ENCODE measurements at regions not wholly inside any gene's neighbourhood (a gene's known extent, or its start where the extent isn't known, plus 50 kb on each side); places are given as distances from the start of the nearest gene placed in this dataset.

DNA sequence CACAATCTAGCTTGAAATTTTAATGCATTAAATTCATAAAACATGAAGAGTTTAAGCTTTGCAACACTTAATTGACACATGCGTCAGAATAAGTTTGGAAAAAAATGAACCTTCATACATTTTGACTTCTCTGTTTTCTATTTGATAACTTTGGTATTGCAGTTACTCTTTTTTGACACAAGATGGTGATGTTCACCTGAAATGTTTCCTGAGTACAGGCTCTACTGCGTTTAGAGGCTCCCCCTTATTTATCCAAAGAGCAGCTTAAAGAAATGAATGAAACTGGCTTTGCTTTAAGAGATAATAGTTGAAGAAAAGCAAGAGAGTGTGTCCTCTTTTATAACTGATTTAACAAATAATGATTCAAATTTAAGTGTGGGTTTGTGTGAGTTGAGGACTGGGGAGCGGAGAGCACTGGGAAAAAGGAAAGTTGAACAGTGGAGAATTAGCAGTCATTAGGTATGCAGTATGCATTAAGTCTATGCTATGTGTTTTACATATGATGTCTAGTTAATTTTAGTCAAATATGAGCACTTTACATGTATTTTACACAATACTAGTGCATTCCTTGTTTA is 180.6 kb upstream of the NUDT6 start:
- Histone ChIP-seq H3K4me1 (ENCODE audit: insufficient read depth, low read length) (no peaks in the 10 kb centered on the region), H3K79me2 (ENCODE audit: insufficient read depth, low read length) (no peaks in the 10 kb centered on the region), H3K27ac (ENCODE audit: low read length) (no peak overlapping the region), H3K9ac (ENCODE audit: low read depth, low read length) (no peak overlapping the region), H3K9me3 (ENCODE audit: insufficient read depth, low read length, severe bottlenecking) (peaks cover 2% of the 10 kb centered on the region), H2AFZ (ENCODE audit: low read depth, low read length) (no peak overlapping the region), H3K4me3 (ENCODE audit: low read depth in 1 of 2, low read length in 2 of 2) (no peak overlapping the region), H3K4me2 (ENCODE audit: insufficient read depth, low read length) (no peak overlapping the region), H3K27me3 (ENCODE audit: insufficient read depth, low read length, poor library complexity) (no peaks in the 10 kb centered on the region), H3K36me3 (ENCODE audit: insufficient read depth, low read length) (peaks cover 13% of the 10 kb centered on the region), H4K20me1 (ENCODE audit: insufficient read depth, low read length) (no peaks in the 10 kb centered on the region; the same call in 1 of the 2 replicates)
- DNase-seq (no peak), ATAC-seq (ENCODE audit: insufficient read depth, low read depth) (peak; percentile 80)
- TF ChIP-seq EZH2 (IDR thresholded peaks at IDR 0.05; ENCODE audit: borderline replicate concordance, low read depth, low read length, severe bottlenecking) = no peak
- TF ChIP-seq, protein P1, sequence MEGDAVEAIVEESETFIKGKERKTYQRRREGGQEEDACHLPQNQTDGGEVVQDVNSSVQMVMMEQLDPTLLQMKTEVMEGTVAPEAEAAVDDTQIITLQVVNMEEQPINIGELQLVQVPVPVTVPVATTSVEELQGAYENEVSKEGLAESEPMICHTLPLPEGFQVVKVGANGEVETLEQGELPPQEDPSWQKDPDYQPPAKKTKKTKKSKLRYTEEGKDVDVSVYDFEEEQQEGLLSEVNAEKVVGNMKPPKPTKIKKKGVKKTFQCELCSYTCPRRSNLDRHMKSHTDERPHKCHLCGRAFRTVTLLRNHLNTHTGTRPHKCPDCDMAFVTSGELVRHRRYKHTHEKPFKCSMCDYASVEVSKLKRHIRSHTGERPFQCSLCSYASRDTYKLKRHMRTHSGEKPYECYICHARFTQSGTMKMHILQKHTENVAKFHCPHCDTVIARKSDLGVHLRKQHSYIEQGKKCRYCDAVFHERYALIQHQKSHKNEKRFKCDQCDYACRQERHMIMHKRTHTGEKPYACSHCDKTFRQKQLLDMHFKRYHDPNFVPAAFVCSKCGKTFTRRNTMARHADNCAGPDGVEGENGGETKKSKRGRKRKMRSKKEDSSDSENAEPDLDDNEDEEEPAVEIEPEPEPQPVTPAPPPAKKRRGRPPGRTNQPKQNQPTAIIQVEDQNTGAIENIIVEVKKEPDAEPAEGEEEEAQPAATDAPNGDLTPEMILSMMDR (IDR thresholded peaks at IDR 0.05; ENCODE audit: borderline replicate concordance, extremely low read depth, low read length, poor library complexity, severe bottlenecking) = peak; percentile 73

DNA sequence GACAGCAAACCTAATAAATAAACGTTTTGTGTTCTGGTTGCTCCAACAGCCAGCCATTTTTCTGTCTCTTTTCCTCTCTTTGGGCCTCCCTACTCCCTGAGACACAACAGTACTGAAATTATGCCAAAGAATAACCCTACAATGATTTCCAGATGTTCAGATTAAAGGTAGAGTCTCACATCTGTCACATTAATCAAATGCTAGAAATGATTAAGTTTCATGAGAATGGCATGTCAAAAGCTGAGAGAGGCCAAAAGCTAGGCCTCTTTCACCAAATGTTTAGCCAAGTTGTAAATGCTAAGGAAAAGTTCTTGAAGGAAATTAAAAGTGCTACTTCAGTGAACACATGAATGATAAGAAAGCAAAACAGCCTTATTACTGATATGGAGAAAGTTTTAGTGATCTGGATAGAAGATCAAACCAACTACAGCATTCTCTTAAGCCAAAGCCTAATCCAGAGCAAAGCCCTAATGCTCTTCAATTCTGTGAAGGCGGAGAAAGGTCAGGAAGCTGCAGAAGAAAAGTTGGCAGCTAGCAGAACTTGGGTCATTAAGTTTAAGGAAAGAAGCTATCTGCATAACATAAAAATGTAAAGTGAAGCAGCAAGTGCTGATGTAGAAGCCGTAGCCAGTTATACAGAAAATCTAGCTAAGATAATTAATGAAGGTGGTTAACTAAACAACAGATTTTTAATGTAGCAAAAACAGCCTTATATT is 182.1 kb upstream of the NUDT6 start:
- Histone ChIP-seq H3K27ac (ENCODE audit: low read length) (no peak overlapping the region), H3K9me3 (ENCODE audit: insufficient read depth, low read length, severe bottlenecking) (peaks cover 2% of the 10 kb centered on the region), H3K36me3 (ENCODE audit: insufficient read depth, low read length) (peaks cover 9% of the 10 kb centered on the region), H4K20me1 (ENCODE audit: insufficient read depth, low read length) (no peaks in the 10 kb centered on the region; the same call in 1 of the 2 replicates), H3K4me2 (ENCODE audit: insufficient read depth, low read length) (no peak overlapping the region), H3K27me3 (ENCODE audit: insufficient read depth, low read length, poor library complexity) (no peaks in the 10 kb centered on the region), H3K79me2 (ENCODE audit: insufficient read depth, low read length) (no peaks in the 10 kb centered on the region), H3K4me3 (ENCODE audit: low read depth in 1 of 2, low read length in 2 of 2) (no peak overlapping the region), H2AFZ (ENCODE audit: low read depth, low read length) (no peak overlapping the region), H3K9ac (ENCODE audit: low read depth, low read length) (no peak overlapping the region), H3K4me1 (ENCODE audit: insufficient read depth, low read length) (no peaks in the 10 kb centered on the region)
- DNase-seq (no peak), ATAC-seq (ENCODE audit: insufficient read depth, low read depth) (no peak)
- TF ChIP-seq, protein P1 (IDR thresholded peaks at IDR 0.05; ENCODE audit: borderline replicate concordance, extremely low read depth, low read length, poor library complexity, severe bottlenecking) = no peak
- no peak for TF ChIP-seq EZH2 (IDR thresholded peaks at IDR 0.05; ENCODE audit: borderline replicate concordance, low read depth, low read length, severe bottlenecking)

DNA sequence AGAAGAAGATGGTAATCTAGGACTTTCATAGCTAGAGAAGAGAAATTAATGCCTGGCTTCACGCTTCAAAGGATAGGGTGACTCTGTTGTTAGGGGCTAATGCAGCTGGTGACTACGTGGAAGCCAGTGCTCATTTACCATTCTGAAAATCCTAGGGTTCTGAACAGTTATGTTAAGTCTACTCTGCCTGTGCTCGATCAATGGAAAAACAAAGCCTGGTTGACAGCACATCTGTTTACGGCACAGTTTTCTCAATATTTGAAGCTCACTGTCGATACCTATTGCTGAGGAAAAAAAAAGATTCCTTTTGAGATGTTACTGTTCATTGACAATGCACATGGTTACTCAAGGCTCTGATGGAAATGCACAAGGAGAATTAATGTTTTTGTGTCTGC is 182.6 kb upstream of the NUDT6 start:
- Histone ChIP-seq H3K27me3 (ENCODE audit: insufficient read depth, low read length, poor library complexity) (no peaks in the 10 kb centered on the region), H3K4me3 (ENCODE audit: low read depth in 1 of 2, low read length in 2 of 2) (no peak overlapping the region), H3K4me1 (ENCODE audit: insufficient read depth, low read length) (no peaks in the 10 kb centered on the region), H3K79me2 (ENCODE audit: insufficient read depth, low read length) (no peaks in the 10 kb centered on the region), H3K36me3 (ENCODE audit: insufficient read depth, low read length) (peaks cover 9% of the 10 kb centered on the region), H3K27ac (ENCODE audit: low read length) (no peak overlapping the region), H4K20me1 (ENCODE audit: insufficient read depth, low read length) (no peaks in the 10 kb centered on the region; the same call in 1 of the 2 replicates), H3K4me2 (ENCODE audit: insufficient read depth, low read length) (no peak overlapping the region), H3K9ac (ENCODE audit: low read depth, low read length) (no peak overlapping the region), H2AFZ (ENCODE audit: low read depth, low read length) (no peak overlapping the region), H3K9me3 (ENCODE audit: insufficient read depth, low read length, severe bottlenecking) (peaks cover 2% of the 10 kb centered on the region)
- DNase-seq (no peak), ATAC-seq (ENCODE audit: insufficient read depth, low read depth) (no peak)
- TF ChIP-seq EZH2 (IDR thresholded peaks at IDR 0.05; ENCODE audit: borderline replicate concordance, low read depth, low read length, severe bottlenecking) = no peak
- TF ChIP-seq, protein P1 (IDR thresholded peaks at IDR 0.05; ENCODE audit: borderline replicate concordance, extremely low read depth, low read length, poor library complexity, severe bottlenecking) = no peak
